ENCODE measurements at regions not wholly inside any gene's neighbourhood (a gene's known extent, or its start where the extent isn't known, plus 50 kb on each side); places are given as distances from the start of the nearest gene placed in this dataset.

DNA sequence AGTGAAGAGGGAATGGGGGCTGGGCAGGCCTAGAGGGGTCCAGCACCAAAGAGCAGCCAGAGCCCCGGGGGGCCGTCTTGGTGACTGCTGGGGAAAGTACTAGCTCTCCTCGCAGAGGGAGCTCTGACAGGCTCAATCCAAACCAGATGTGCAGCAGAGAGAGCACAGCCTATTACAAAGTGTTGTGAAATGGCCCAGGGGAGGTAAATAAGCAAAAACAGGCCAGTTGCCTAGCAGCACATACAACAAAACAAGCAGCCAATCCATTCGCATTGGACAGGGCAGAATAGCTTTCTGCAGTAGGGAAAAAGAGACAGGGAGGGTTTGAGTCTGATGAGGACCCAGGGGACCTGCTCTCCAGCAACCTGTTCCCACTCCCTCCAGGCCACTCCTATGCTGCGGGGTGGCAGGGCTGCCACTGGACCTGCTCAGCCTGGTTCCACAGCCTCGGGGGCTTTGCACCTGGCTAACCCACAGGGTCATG, 239.6 kb upstream of the FGGY start:
- Histone ChIP-seq H3K4me1 (peaks cover 29 to 73% (median 31%) of the 10 kb centered on the region in 3 donors), H3K4me3 (peak overlapping the region in 2 of 4 donors; percentile 21 to 29), H3K27me3 (no peaks in the 10 kb centered on the region), H3K9me3 (no peaks in the 10 kb centered on the region), H3K36me3 (no peaks in the 10 kb centered on the region), H3K27ac (peak overlapping the region; percentile 70 to 90 (median 81))
- DNase-seq: no peak
- 16 to 22% methylated on average over 4 to 6 of the region's 6 CpGs for WGBS, 2 donors
- TF ChIP-seq POLR2A (IDR thresholded peaks at IDR 0.05) (peak in 1 of 4 donors; percentile 42), CTCF (IDR thresholded peaks at IDR 0.05) (no peak)
- intact Hi-C loops (cut with DNase I): loop anchor here (10.0 kb wide), 1 partner anchor 242 kb away; no protein-coding TSS in a partner anchor

GRCh38 chr1:59057796-59058195, 239.1 kb upstream of the FGGY start:
- TF ChIP-seq CTCF (IDR thresholded peaks at IDR 0.05) (no peak), POLR2A (IDR thresholded peaks at IDR 0.05) (no peak)
- H3K36me3 ChIP-seq: no peaks in the 10 kb centered on the region
- intact Hi-C loops (cut with DNase I): loop anchor here (10.0 kb wide), 1 partner anchor 243 kb away; no protein-coding TSS in a partner anchor
- DNase-seq: no peak
- H3K9me3 ChIP-seq: no peaks in the 10 kb centered on the region
- H3K27me3 ChIP-seq: no peaks in the 10 kb centered on the region
- peak overlapping the region in 1 of 4 donors; percentile 21 for H3K4me3 ChIP-seq
- WGBS, 2 donors: 36% methylated on average over 3 of the region's 3 CpGs
- peak overlapping the region; percentile 70 to 90 (median 81) for H3K27ac ChIP-seq
- peaks cover 31 to 79% (median 35%) of the 10 kb centered on the region in 3 donors for H3K4me1 ChIP-seq

DNA sequence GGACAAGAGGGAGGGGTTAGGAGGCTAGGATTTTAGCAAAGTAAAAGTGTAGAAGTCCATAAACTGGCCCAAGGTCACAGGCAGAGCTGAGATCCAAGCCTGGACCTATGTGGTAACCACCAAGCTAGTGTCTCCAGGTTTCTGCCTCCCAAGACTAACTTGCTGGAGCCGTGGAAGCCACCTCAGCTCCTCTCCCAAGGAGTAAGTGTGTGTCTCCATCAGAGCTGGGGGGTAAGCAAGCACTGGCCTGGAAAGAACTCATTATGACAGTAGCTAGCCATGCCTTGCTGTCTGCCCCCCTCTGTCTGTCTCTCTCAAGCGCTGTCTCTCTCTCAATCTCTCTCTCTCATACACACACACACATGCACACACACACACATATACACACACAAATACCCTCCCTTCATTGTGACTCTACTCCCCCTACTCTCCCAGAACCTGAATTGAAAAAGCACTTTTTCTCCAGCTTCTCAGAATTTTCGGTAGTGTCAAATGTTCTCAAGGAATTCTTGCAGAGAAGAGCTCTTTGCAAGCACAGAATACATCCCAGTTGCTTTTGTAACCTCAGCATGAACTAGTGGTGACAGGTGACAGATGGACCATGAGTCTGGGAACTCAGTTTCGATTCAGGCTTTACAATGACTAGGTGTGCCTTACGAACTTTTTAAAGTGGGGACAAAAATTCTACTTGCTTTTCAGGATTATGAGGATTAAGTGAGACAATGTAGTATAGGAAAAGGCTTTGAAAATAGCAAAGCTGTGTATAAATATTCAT, 238.0 kb upstream of the FGGY start:
- Histone ChIP-seq H3K4me1 (peaks cover 34 to 88% (median 45%) of the 10 kb centered on the region in 3 donors), H3K27ac (peak overlapping the region; percentile 12 to 90 (median 76)), H3K36me3 (no peaks in the 10 kb centered on the region), H3K27me3 (no peaks in the 10 kb centered on the region), H3K9me3 (no peaks in the 10 kb centered on the region), H3K4me3 (no peak overlapping the region)
- intact Hi-C loops (cut with DNase I): loop anchor here (10.0 kb wide), 1 partner anchor 244 kb away; no protein-coding TSS in a partner anchor
- no peak for DNase-seq
- TF ChIP-seq CTCF (IDR thresholded peaks at IDR 0.05) (no peak), POLR2A (IDR thresholded peaks at IDR 0.05) (no peak)
- 57 to 69% methylated on average over 5 of the region's 5 CpGs for WGBS, 2 donors

- intact Hi-C loops (cut with DNase I): loop anchor here (10.0 kb wide), 1 partner anchor 277 kb away; the partner anchor contains the start of gene JUN
Observed at GRCh38 chr1:59061876-59062275, 235.0 kb upstream of the FGGY start.

More at GRCh38 chr1:59061876-59062275, 235.0 kb upstream of the FGGY start:
- Histone ChIP-seq H3K9me3 (no peaks in the 10 kb centered on the region), H3K4me1 (peaks cover 26 to 85% (median 34%) of the 10 kb centered on the region in 3 donors), H3K36me3 (no peaks in the 10 kb centered on the region), H3K4me3 (peak overlapping the region in 2 of 4 donors; percentile 15 to 51), H3K27ac (peak overlapping the region; percentile 61 to 84 (median 80)), H3K27me3 (no peaks in the 10 kb centered on the region)
- TF ChIP-seq POLR2A (IDR thresholded peaks at IDR 0.05): peak in 1 of 4 donors; percentile 61
- TF ChIP-seq CTCF (IDR thresholded peaks at IDR 0.05): no peak
- 68 to 83% methylated on average over 1 to 2 of the region's 2 CpGs for WGBS, 2 donors
- no peak for DNase-seq
